Thymus (tissue), 11 donors: ENCODE measurements at regions not wholly inside any gene's neighbourhood (a gene's known extent, or its start where the extent isn't known, plus 50 kb on each side); places are given as distances from the start of the nearest gene placed in this dataset.

Experiments
- DNase-seq, 9 donors: peaks; one replicate each; pipeline ENCODE4 v3.0.0-alpha.2; 2013; ENCODE audit warnings: low spot score in 9 of 9, low read depth in 6 of 9, missing footprints in 1 of 9
- H3K27ac ChIP-seq, 2 donors: one replicate each; pipeline ENCODE4 v1.5.1; 2013; ENCODE audit warnings: control low read depth in 1 of 2, low read depth in 1 of 2, low read length in 1 of 2, mild to moderate bottlenecking in 1 of 2, moderate library complexity in 1 of 2
- H3K27me3 ChIP-seq, 2 donors: one replicate each; pipeline ENCODE4 v1.5.1; 2013; ENCODE audit warnings: low read length in 1 of 2; ENCODE audit not compliant: control insufficient read depth in 2 of 2, insufficient read depth in 1 of 2
- H3K36me3 ChIP-seq, 2 donors: one replicate each; pipeline ENCODE4 v1.5.1; 2013; ENCODE audit warnings: low read length in 1 of 2, mild to moderate bottlenecking in 1 of 2, moderate library complexity in 1 of 2; ENCODE audit not compliant: control insufficient read depth in 2 of 2, insufficient read depth in 2 of 2
- H3K4me1 ChIP-seq, 2 donors: one replicate each; pipeline ENCODE4 v1.5.1; 2013; ENCODE audit warnings: low read length in 2 of 2; ENCODE audit not compliant: control insufficient read depth in 2 of 2, insufficient read depth in 2 of 2
- H3K4me3 ChIP-seq, 2 donors: one replicate each; pipeline ENCODE4 v1.5.1; 2013; ENCODE audit warnings: low read length in 2 of 2, control low read depth in 1 of 2, mild to moderate bottlenecking in 1 of 2
- H3K9me3 ChIP-seq, 2 donors: one replicate each; pipeline ENCODE4 v1.5.1; 2013; ENCODE audit warnings: low read length in 1 of 2, mild to moderate bottlenecking in 1 of 2; ENCODE audit not compliant: control insufficient read depth in 2 of 2, insufficient read depth in 1 of 2
- WGBS: extraction: QIAGEN DNeasy Blood & Tissue Kit; methylation state at CpG from one replicate; pipeline ENCODE4 v1.1.7; 2013; 5-methylcytosine and 5-hydroxymethylcytosine counted together
- donor health status: healthy.

DNA sequence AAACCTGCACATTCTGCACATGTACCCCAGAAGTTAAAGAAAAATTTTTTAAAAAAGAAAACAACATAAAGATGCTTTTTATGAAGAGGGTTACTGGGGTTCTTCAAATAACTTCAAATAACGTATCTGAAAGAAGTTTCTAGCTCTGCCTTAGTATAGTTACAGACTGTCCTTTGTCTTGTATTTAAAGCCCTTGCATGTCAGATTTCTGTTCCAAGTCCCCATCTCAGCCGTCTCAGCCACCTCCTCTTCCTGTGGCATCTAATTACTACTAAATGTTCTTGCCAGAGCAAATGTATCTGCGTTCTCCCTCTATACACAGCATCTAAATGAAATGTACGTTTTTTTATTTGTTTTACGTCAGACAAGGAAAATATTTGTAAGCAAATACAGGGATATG is 89.4 kb upstream of the AKR1E2 start:
- 91% methylated on average over 5 of the region's 5 CpGs for WGBS
- Histone ChIP-seq H3K27ac (no peak overlapping the region), H3K36me3 (no peaks in the 10 kb centered on the region), H3K27me3 (no peaks in the 10 kb centered on the region), H3K4me3 (no peak overlapping the region), H3K9me3 (no peaks in the 10 kb centered on the region), H3K4me1 (no peaks in the 10 kb centered on the region)
- no peak for DNase-seq

DNA sequence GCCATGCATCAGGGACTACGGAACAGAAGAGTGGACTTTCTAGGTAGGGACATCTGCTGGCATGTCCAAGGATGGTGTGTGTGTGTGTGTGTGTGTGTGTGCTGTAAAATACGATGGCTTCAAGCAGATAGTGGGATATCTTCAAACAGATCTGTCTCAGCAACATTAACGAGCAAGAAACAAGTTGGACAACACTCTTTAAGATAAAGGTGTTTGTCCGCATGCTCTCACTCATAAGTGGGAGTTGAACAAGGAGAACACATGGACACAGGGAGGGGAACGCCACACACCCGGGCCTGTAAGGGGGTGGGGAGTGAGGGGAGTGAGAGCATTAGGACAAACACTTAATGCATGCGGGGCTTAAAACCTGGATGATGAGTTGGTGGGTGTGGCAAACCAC is 89.8 kb upstream of the AKR1E2 start:
- no peak overlapping the region for H3K27ac ChIP-seq
- DNase-seq: no peak
- no peaks in the 10 kb centered on the region for H3K9me3 ChIP-seq
- H3K4me3 ChIP-seq: no peak overlapping the region
- WGBS: 89% methylated on average over 7 of the region's 7 CpGs
- no peaks in the 10 kb centered on the region for H3K4me1 ChIP-seq
- H3K27me3 ChIP-seq: no peaks in the 10 kb centered on the region
- no peaks in the 10 kb centered on the region for H3K36me3 ChIP-seq

DNA sequence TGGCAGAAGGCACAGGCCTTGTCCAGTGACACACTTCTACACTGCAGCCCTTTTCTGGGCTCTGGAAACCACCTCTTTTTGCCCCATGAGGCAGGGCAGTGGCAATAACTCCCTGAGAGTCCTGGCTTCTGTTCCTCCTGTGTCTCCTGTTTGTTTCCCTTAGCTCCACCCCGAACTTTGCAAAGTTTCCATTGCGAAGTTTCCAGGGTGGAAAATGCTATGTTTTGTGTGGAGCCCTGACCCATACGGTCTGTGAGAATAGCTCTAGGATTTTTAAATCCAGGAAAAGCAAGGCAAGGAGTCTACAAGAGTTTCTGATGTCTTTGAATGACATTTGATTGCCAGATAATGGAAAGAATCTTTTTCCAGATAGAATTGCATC is 92.2 kb upstream of the AKR1E2 start:
- 94% methylated on average over 3 of the region's 3 CpGs for WGBS
- H3K36me3 ChIP-seq: no peaks in the 10 kb centered on the region
- no peaks in the 10 kb centered on the region for H3K4me1 ChIP-seq
- H3K27me3 ChIP-seq: no peaks in the 10 kb centered on the region
- no peak for DNase-seq
- H3K9me3 ChIP-seq: no peaks in the 10 kb centered on the region
- no peak overlapping the region for H3K4me3 ChIP-seq
- no peak overlapping the region for H3K27ac ChIP-seq

DNA sequence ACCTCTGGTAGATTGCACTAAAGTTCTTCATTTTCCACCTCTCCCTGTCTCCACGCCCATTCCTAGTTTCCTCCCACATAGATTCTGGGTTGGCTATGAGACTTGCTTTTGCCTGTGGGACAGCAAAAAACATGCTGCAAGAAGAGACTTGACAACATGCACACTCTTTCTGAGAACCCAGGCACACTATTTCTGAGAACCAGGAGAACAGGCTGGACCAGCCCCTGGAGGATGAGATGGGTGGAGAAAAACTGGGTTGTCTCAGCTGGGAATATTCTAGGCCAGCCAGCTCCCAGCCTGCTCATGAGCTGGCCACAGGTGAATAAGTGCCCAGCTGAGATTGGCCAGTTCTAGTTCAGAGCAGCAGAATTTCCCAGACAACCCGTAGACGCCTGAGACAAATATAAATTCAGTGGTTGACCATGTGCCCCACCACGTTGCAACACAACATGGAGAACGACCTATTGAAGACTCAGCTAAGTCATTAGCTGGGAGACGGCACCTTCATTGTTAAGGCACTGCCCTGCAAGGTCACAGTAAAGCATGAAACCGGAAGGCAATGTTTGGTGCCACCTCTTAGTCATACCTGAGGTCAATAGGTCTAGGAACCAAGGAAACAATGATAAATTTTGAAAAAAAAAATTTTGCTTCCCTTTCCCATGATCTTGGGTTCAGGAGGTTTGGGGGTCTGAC is 92.7 kb upstream of the AKR1E2 start:
- H3K9me3 ChIP-seq: no peaks in the 10 kb centered on the region
- WGBS: 91% methylated on average over 7 of the region's 7 CpGs

GRCh38 chr10:4730998-4731397 is 95.0 kb upstream of the AKR1E2 start:
- Histone ChIP-seq H3K4me1 (no peaks in the 10 kb centered on the region), H3K4me3 (no peak overlapping the region), H3K36me3 (no peaks in the 10 kb centered on the region), H3K27ac (no peak overlapping the region), H3K27me3 (no peaks in the 10 kb centered on the region), H3K9me3 (no peaks in the 10 kb centered on the region)
- no peak for DNase-seq
- 98% methylated on average over 3 of the region's 3 CpGs for WGBS

More for the DNA sequence above, 92.7 kb upstream of the AKR1E2 start:
- H3K27ac ChIP-seq: no peak overlapping the region
- DNase-seq: no peak
- no peaks in the 10 kb centered on the region for H3K4me1 ChIP-seq
- H3K27me3 ChIP-seq: no peaks in the 10 kb centered on the region
- H3K36me3 ChIP-seq: no peaks in the 10 kb centered on the region
- H3K4me3 ChIP-seq: no peak overlapping the region

GRCh38 chr10:4725917-4726606 is 99.9 kb upstream of the AKR1E2 start:
- WGBS: 94% methylated on average over 4 of the region's 4 CpGs
- Histone ChIP-seq H3K4me3 (no peak overlapping the region), H3K27me3 (no peaks in the 10 kb centered on the region), H3K9me3 (no peaks in the 10 kb centered on the region), H3K27ac (no peak overlapping the region), H3K4me1 (no peaks in the 10 kb centered on the region), H3K36me3 (no peaks in the 10 kb centered on the region)
- DNase-seq: no peak

DNA sequence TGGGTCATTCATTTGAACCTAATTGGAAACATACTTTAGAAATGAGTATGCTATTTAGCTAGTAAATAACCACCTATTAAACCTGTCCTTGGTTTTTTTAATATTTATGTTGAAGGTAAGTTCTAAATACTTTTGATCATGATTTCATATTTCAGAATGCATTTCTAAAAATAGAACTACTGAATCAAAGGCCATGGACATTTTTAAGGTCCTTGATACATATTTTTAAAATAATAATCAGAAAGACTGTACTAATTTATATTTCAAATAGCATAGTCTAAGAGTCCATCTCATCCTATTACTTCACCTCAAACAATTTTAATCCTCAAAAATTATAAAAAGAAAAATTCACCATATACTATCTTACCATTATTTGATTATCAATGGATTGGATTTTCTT is 102.1 kb upstream of the AKR1E2 start:
- Histone ChIP-seq H3K9me3 (no peaks in the 10 kb centered on the region), H3K4me3 (no peak overlapping the region), H3K36me3 (no peaks in the 10 kb centered on the region), H3K4me1 (no peaks in the 10 kb centered on the region), H3K27me3 (no peaks in the 10 kb centered on the region), H3K27ac (no peak overlapping the region)
- no peak for DNase-seq

GRCh38 chr10:4721999-4722753 is 103.8 kb upstream of the AKR1E2 start:
- H3K4me3 ChIP-seq: no peak overlapping the region
- H3K36me3 ChIP-seq: no peaks in the 10 kb centered on the region
- H3K4me1 ChIP-seq: no peaks in the 10 kb centered on the region
- no peak for DNase-seq
- no peaks in the 10 kb centered on the region for H3K9me3 ChIP-seq
- H3K27me3 ChIP-seq: no peaks in the 10 kb centered on the region
- WGBS: over 99% methylated on average over 3 of the region's 3 CpGs
- no peak overlapping the region for H3K27ac ChIP-seq

GRCh38 chr10:4720463-4720862 is 105.5 kb upstream of the AKR1E2 start:
- Histone ChIP-seq H3K4me3 (no peak overlapping the region), H3K27me3 (no peaks in the 10 kb centered on the region), H3K9me3 (no peaks in the 10 kb centered on the region), H3K36me3 (no peaks in the 10 kb centered on the region), H3K27ac (no peak overlapping the region), H3K4me1 (no peaks in the 10 kb centered on the region)
- DNase-seq: no peak
- WGBS: 96% methylated on average over 1 of the region's 1 CpG
